HG02973 (cell line): ENCODE measurements at regions not wholly inside any gene's neighbourhood (a gene's known extent, or its start where the extent isn't known, plus 50 kb on each side); places are given as distances from the start of the nearest gene placed in this dataset.
"Not testable (repeated sequence)": the region's sequence is repeated elsewhere in the genome, so short reads cannot be mapped to it uniquely, and the experiment has no call there.

Experiments used
- ATAC-seq: cut with Tn5 transposase; IDR thresholded peaks from one replicate; pipeline ENCODE4 v1.9.1; 2021; ENCODE audit warnings: moderate library complexity; ENCODE audit not compliant: unreplicated experiment

- ATAC-seq: not testable (repeated sequence)
Measured at GRCh38 chr17:21514567-21514966, 138.4 kb downstream of the KCNJ12 start.

- ATAC-seq: no peak
Measured at GRCh38 chr17:21517538-21518293, 141.6 kb downstream of the KCNJ12 start.

- ATAC-seq: no peak
Measured at GRCh38 chr17:21522755-21523336, 146.7 kb downstream of the KCNJ12 start.

GRCh38 chr17:21523497-21524210 is 147.5 kb downstream of the KCNJ12 start:
- no peak for ATAC-seq

GRCh38 chr17:21524211-21524591 is 148.0 kb downstream of the KCNJ12 start:
- no peak for ATAC-seq

- ATAC-seq: no peak
Measured at GRCh38 chr17:21525464-21526130, 149.4 kb downstream of the KCNJ12 start.

GRCh38 chr17:21528031-21528695 is 152.0 kb downstream of the KCNJ12 start:
- no peak for ATAC-seq

GRCh38 chr17:21530311-21530710 is 154.2 kb downstream of the KCNJ12 start:
- ATAC-seq: no peak

GRCh38 chr17:21530841-21531240 is 154.7 kb downstream of the KCNJ12 start:
- ATAC-seq: no peak

GRCh38 chr17:21532763-21533385 is 156.7 kb downstream of the KCNJ12 start:
- no peak for ATAC-seq

- ATAC-seq: no peak
Measured at GRCh38 chr17:21535686-21536375, 156.5 kb upstream of the KCNJ18 start.

GRCh38 chr17:21537302-21537701 is 155.0 kb upstream of the KCNJ18 start:
- ATAC-seq: no peak

GRCh38 chr17:21538615-21539014 is 153.7 kb upstream of the KCNJ18 start:
- ATAC-seq: no peak

- no peak for ATAC-seq
Measured at GRCh38 chr17:21539146-21539545, 153.2 kb upstream of the KCNJ18 start.

GRCh38 chr17:21540502-21540901 is 151.8 kb upstream of the KCNJ18 start:
- ATAC-seq: no peak

- no peak for ATAC-seq
Measured at GRCh38 chr17:21542070-21542469, 150.3 kb upstream of the KCNJ18 start.

- no peak for ATAC-seq
Measured at GRCh38 chr17:21542991-21543390, 149.3 kb upstream of the KCNJ18 start.

- no peak for ATAC-seq
Measured at GRCh38 chr17:21545064-21545463, 147.3 kb upstream of the KCNJ18 start.

- ATAC-seq: no peak
Measured at GRCh38 chr17:21548236-21548635, 144.1 kb upstream of the KCNJ18 start.

- no peak for ATAC-seq
Measured at GRCh38 chr17:21549107-21549687, 143.1 kb upstream of the KCNJ18 start.
